ENCODE measurements at regions not wholly inside any gene's neighbourhood (a gene's known extent, or its start where the extent isn't known, plus 50 kb on each side); places are given as distances from the start of the nearest gene placed in this dataset.

- intact Hi-C loops (cut with DNase I): no loop called here
- DNase-seq (ENCODE audit: low spot score in 2 of 2): no peak
- TF ChIP-seq CTCF (IDR thresholded peaks at IDR 0.05): no peak
- Histone ChIP-seq H3K9me3 (no peaks in the 10 kb centered on the region), H3K4me1 (no peaks in the 10 kb centered on the region), H3K36me3 (no peaks in the 10 kb centered on the region), H3K27ac (no peak overlapping the region), H3K4me3 (no peak overlapping the region), H3K27me3 (no peaks in the 10 kb centered on the region)
Observed at GRCh38 chr13:90709319-90709718, 638.2 kb upstream of the MIR17HG start.

- no peaks in the 10 kb centered on the region for H3K27me3 ChIP-seq
- no peaks in the 10 kb centered on the region for H3K4me1 ChIP-seq
- DNase-seq (ENCODE audit: low spot score in 2 of 2): no peak
- H3K9me3 ChIP-seq: no peaks in the 10 kb centered on the region
- no peak overlapping the region for H3K4me3 ChIP-seq
- no peak for TF ChIP-seq CTCF (IDR thresholded peaks at IDR 0.05)
- H3K36me3 ChIP-seq: no peaks in the 10 kb centered on the region
- intact Hi-C loops (cut with DNase I): no loop called here
- H3K27ac ChIP-seq: no peak overlapping the region
Observed at GRCh38 chr13:90710164-90710759, 637.2 kb upstream of the MIR17HG start.

DNA sequence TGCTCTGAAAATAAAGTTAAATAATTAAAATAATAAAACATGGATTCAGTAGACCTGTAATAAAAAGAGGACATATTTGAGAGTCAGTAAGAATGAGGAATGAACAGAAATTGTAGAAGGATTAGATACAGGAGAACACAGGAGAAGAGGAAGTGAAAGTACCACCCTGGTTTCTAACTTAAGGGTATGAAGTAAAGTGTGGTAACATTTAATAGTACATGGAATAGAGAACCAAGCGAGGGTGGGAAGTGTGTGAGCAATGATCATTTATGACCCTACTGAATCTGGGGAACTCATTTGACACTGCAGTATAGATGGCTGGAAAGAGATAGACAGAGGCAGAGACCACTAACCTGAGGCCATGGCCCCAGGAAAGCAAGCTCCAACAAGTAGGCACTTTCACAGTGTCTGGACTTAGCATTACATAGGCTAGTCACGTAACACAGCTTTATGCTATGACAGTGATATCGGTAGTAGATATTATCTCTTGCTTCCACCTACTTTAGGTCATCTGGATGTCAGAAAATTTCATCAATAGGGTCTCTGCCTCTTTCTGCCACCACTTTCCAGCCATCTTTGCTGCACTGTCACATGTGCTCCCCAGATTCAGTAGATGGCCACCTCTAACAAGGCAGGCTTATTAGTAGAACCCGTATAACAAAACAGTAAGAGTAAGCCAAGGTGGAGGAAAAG is 633.9 kb upstream of the MIR17HG start:
- H3K27ac ChIP-seq: no peak overlapping the region
- no peaks in the 10 kb centered on the region for H3K4me1 ChIP-seq
- intact Hi-C loops (cut with DNase I): no loop called here
- no peak for TF ChIP-seq CTCF (IDR thresholded peaks at IDR 0.05)
- no peaks in the 10 kb centered on the region for H3K27me3 ChIP-seq
- H3K36me3 ChIP-seq: no peaks in the 10 kb centered on the region
- DNase-seq (ENCODE audit: low spot score in 2 of 2): no peak
- H3K9me3 ChIP-seq: no peaks in the 10 kb centered on the region
- H3K4me3 ChIP-seq: no peak overlapping the region

DNA sequence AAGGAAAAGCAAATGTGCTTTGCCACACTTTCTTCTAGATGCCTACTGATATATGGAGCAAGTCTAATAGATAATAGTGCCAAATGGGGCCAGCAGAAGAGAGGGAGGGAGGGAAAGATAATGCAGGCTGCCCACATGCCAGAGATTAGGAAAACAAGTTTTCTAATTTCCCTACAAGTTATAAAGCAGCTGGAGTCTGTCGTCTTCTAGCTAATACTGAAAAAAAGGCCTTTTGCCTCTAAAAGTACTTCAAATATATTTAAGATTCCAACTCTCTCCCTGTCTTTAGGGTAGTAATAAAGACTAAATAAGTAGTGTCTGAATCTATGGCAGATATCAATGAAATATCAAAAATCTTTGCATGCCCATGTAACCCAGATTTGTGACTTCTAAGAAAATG is 632.0 kb upstream of the MIR17HG start:
- DNase-seq (ENCODE audit: low spot score in 2 of 2): no peak
- no peak for TF ChIP-seq CTCF (IDR thresholded peaks at IDR 0.05)
- Histone ChIP-seq H3K36me3 (no peaks in the 10 kb centered on the region), H3K27ac (no peak overlapping the region), H3K9me3 (no peaks in the 10 kb centered on the region), H3K4me1 (no peaks in the 10 kb centered on the region), H3K27me3 (no peaks in the 10 kb centered on the region), H3K4me3 (no peak overlapping the region)
- intact Hi-C loops (cut with DNase I): no loop called here

- no peak for DNase-seq (ENCODE audit: low spot score in 2 of 2)
- H3K36me3 ChIP-seq: no peaks in the 10 kb centered on the region
- H3K9me3 ChIP-seq: no peaks in the 10 kb centered on the region
- no peaks in the 10 kb centered on the region for H3K4me1 ChIP-seq
- no peak overlapping the region for H3K4me3 ChIP-seq
- no peak for TF ChIP-seq CTCF (IDR thresholded peaks at IDR 0.05)
- H3K27me3 ChIP-seq: no peaks in the 10 kb centered on the region
- intact Hi-C loops (cut with DNase I): no loop called here
- no peak overlapping the region for H3K27ac ChIP-seq
Observed at GRCh38 chr13:90717451-90717936, 630.0 kb upstream of the MIR17HG start.
